IMR-90 (cell line): ENCODE measurements at regions not wholly inside any gene's neighbourhood (a gene's known extent, or its start where the extent isn't known, plus 50 kb on each side); places are given as distances from the start of the nearest gene placed in this dataset.

Source experiments
- ATAC-seq: fragments of 200-7000 bp; cut with Tn5 transposase; 2 replicates; pipeline ENCODE4 v1.9.1; 2020; ENCODE audit warnings: low read depth, mild to moderate bottlenecking, moderate library complexity
- BruUV-seq: library from RNA; stranded (reverse); fragments of 400-500 nt; replicated peaks from 2 replicates; lab custom pipeline; 2021; lab: Mats Ljungman, UMichigan
- CTCF ChIA-PET: fragments of 300-600 bp; formaldehyde crosslinking; extraction: SDS; loops from one replicate; lab custom pipeline; 2021; ENCODE audit warnings: antibody characterized with exemption; lab: Yijun Ruan, JAX
- POLR2A ChIA-PET: fragments of 300-600 bp; sonication (Branson Sonifier 250); formaldehyde crosslinking; loops from one replicate; lab custom pipeline; 2022; ENCODE audit warnings: antibody characterized with exemption; ENCODE audit not compliant: unreplicated experiment; lab: Charles Lee
- DNase-seq: peaks from one replicate; pipeline ENCODE4 v3.0.0; 2013
- H2AFZ ChIP-seq: replicated peaks from 2 replicates; pipeline ENCODE3; 2013; ENCODE audit warnings: low read length, mild to moderate bottlenecking; ENCODE audit not compliant: poor library complexity
- H2AK5ac ChIP-seq: 2 replicates; pipeline ENCODE4 v1.6.1; 2013; ENCODE audit warnings: low read depth, low read length, inconsistent platforms
- H2AK9ac ChIP-seq: replicated peaks from 2 replicates; pipeline ENCODE3; 2013; ENCODE audit warnings: mild to moderate bottlenecking, low read depth, low read length, moderate library complexity; ENCODE audit not compliant: poor library complexity
- H2BK120ac ChIP-seq: 2 replicates; pipeline ENCODE4 v1.6.1; 2013; ENCODE audit warnings: low read depth, low read length, inconsistent platforms
- H2BK15ac ChIP-seq: 3 replicates; pipeline ENCODE4 v1.6.1; 2013; ENCODE audit warnings: low read depth, low read length, inconsistent platforms
- H2BK20ac ChIP-seq: 2 replicates; pipeline ENCODE4 v1.6.1; 2013; ENCODE audit warnings: low read depth, mild to moderate bottlenecking, inconsistent platforms, low read length, moderate library complexity
- H2BK5ac ChIP-seq: 2 replicates; pipeline ENCODE4 v1.6.1; 2013; ENCODE audit warnings: mild to moderate bottlenecking, low read depth, low read length, inconsistent platforms; ENCODE audit not compliant: poor library complexity, severe bottlenecking
- H3K14ac ChIP-seq: replicated peaks from 2 replicates; pipeline ENCODE4 v1.6.1; 2013; ENCODE audit warnings: low read depth, low read length, inconsistent platforms
- H3K18ac ChIP-seq: 2 replicates; pipeline ENCODE4 v1.6.1; 2013; ENCODE audit warnings: low read depth, low read length, control low read depth
- H3K23ac ChIP-seq: 2 replicates; pipeline ENCODE4 v1.6.1; 2013; ENCODE audit warnings: low read depth, low read length, inconsistent platforms
- H3K27ac ChIP-seq: 2 replicates; pipeline ENCODE4 v1.5.1; 2013; ENCODE audit warnings: mild to moderate bottlenecking, control low read depth, low read length; ENCODE audit not compliant: insufficient read depth
- H3K27me3 ChIP-seq: 2 replicates; pipeline ENCODE4 v1.6.1; 2013; ENCODE audit warnings: low read length; ENCODE audit not compliant: control insufficient read depth, insufficient read depth
- H3K36me3 ChIP-seq: 2 replicates; pipeline ENCODE4 v1.6.1; 2013; ENCODE audit warnings: low read length, mixed read lengths; ENCODE audit not compliant: control insufficient read depth, insufficient read depth
- H3K4ac ChIP-seq: 2 replicates; pipeline ENCODE4 v1.6.1; 2013; ENCODE audit warnings: low read depth, low read length, inconsistent platforms
- H3K4me1 ChIP-seq: 2 replicates; pipeline ENCODE4 v1.6.1; 2013; ENCODE audit warnings: low read length, mixed read lengths; ENCODE audit not compliant: control insufficient read depth, insufficient read depth
- H3K4me2 ChIP-seq: 2 replicates; pipeline ENCODE4 v1.6.1; 2013; ENCODE audit warnings: low read depth, mild to moderate bottlenecking, control low read depth, low read length, moderate library complexity
- H3K4me3 ChIP-seq: 2 replicates; pipeline ENCODE4 v1.5.1; 2013; ENCODE audit warnings: low read depth, mild to moderate bottlenecking, control low read depth, low read length, moderate library complexity; ENCODE audit not compliant: insufficient read depth
- H3K56ac ChIP-seq: 2 replicates; pipeline ENCODE4 v1.6.1; 2013; ENCODE audit warnings: low read length, inconsistent platforms; ENCODE audit not compliant: insufficient read depth; ENCODE audit errors: extremely low read depth
- H3K79me1 ChIP-seq, 2 experiments: 2 replicates each; pipeline ENCODE4 v1.6.1; 2013; ENCODE audit warnings: low read length in 2 of 2, inconsistent platforms in 1 of 2, low read depth in 1 of 2
- H3K9ac ChIP-seq: 2 replicates; pipeline ENCODE4 v1.6.1; 2013; ENCODE audit warnings: low read depth, low read length, control low read depth
- H3K9me1 ChIP-seq: 2 replicates; pipeline ENCODE4 v1.6.1; 2013; ENCODE audit warnings: low read length, inconsistent platforms; ENCODE audit not compliant: insufficient read depth
- H3K9me3 ChIP-seq: 2 replicates; pipeline ENCODE4 v1.6.1; 2013; ENCODE audit warnings: low read length; ENCODE audit not compliant: control insufficient read depth, insufficient read depth
- H4K20me1 ChIP-seq: 2 replicates; pipeline ENCODE4 v1.6.1; 2013; ENCODE audit warnings: low read length, inconsistent platforms; ENCODE audit not compliant: insufficient read depth
- H4K5ac ChIP-seq: 2 replicates; pipeline ENCODE4 v1.6.1; 2013; ENCODE audit warnings: mild to moderate bottlenecking, low read depth, low read length, control low read depth
- H4K8ac ChIP-seq, 2 experiments: 2 replicates each; pipeline ENCODE4 v1.6.1; 2013; ENCODE audit warnings: low read depth in 2 of 2, low read length in 2 of 2, control low read depth in 1 of 2, inconsistent platforms in 1 of 2
- H4K91ac ChIP-seq: 2 replicates; pipeline ENCODE4 v1.6.1; 2013; ENCODE audit warnings: low read depth, low read length, inconsistent platforms; ENCODE audit not compliant: insufficient read depth
- ELK1 ChIP-seq: fragments of 150-350 bp; IDR thresholded peaks from 2 replicates; pipeline ENCODE4 v1.6.1; 2016; ENCODE audit warnings: low read depth, mild to moderate bottlenecking, low read length, moderate library complexity, borderline replicate concordance
- MAFK ChIP-seq: IDR thresholded peaks from 2 replicates; pipeline ENCODE4 v1.6.1; 2012; ENCODE audit warnings: low read depth, low read length, improper control_type of control experiment
- MAZ ChIP-seq: IDR thresholded peaks from 2 replicates; pipeline ENCODE4 v1.6.1; 2012; ENCODE audit warnings: low read depth, mild to moderate bottlenecking, low read length, improper control_type of control experiment, moderate library complexity, borderline replicate concordance
- POLR2A ChIP-seq: IDR thresholded peaks from 2 replicates; pipeline ENCODE4 v1.6.1; 2012; ENCODE audit warnings: mild to moderate bottlenecking, low read depth, low read length
- RAD21 ChIP-seq: IDR thresholded peaks from 2 replicates; pipeline ENCODE4 v1.6.1; 2012; ENCODE audit warnings: low read length, improper control_type of control experiment
- SMC3 ChIP-seq: fragments of 150-350 bp; IDR thresholded peaks from 2 replicates; pipeline ENCODE4 v1.6.1; 2016; ENCODE audit warnings: low read depth, mild to moderate bottlenecking, antibody characterized with exemption, low read length, moderate library complexity
- WGBS, 2 experiments: methylation state at CpG; one replicate each; pipeline versions ENCODE4 v1.1.5 to v1.1.7; 2013; ENCODE audit warnings: missing lambda C conversion rate in 2 of 2; ENCODE audit not compliant: insufficient read length in 1 of 2; ENCODE audit errors: extremely low coverage in 2 of 2; 5-methylcytosine and 5-hydroxymethylcytosine counted together
- dilution Hi-C: fragments of 300-500 bp; cut with HindIII; formaldehyde crosslinking; loops from one replicate; pipeline ENCODE4 v1.14.3; 2018; ENCODE audit warnings: low sequenced_read_pairs; ENCODE audit not compliant: unreplicated experiment
- in situ Hi-C: fragments of 300-500 bp; cut with MboI; formaldehyde crosslinking; loops from 3 replicates; pipeline ENCODE4 v1.14.3; 2019; ENCODE audit warnings: low sequenced_read_pairs, inconsistent platforms, mixed read lengths
- intact Hi-C: fragments of 100-400 bp; cut with micrococcal nuclease; formaldehyde crosslinking; loops from 2 replicates; pipeline ENCODE4 v1.10.0; 2022

DNA sequence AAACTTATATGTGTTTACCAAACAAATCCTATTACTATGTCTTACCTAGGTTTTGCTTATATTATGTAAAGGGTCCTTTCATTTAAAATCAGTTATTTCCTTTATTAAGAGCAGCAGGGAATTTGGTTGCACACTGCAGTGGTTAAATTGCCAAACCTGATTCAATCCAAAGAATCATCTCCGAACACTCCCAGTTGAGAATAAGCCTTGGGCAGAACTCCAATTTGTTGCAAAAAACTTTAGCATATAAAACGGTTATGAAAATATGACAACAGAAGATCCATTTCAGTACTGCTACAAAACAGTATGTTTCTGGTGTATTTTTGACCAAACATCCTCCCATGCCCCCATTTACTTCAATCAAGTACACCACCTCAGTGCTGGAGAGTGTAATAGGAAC, 587.0 kb upstream of the GRAMD2B start:
- WGBS, 2 experiments: no CpG with 5 or more reads among the region's 2 CpGs
- CTCF ChIA-PET: interaction anchor here (0.5 to 1.2 kb wide), 4 partner anchors 10 to 1201 kb away, joined by 3 to 5 read pairs (median 4); partner anchors contain the start of gene ZNF608

More for the DNA sequence above, 587.0 kb upstream of the GRAMD2B start:
- H3K9me3 ChIP-seq: no peaks in the 10 kb centered on the region
- no peak overlapping the region for H2BK5ac ChIP-seq
- BruUV-seq: no TSS peak
- no peak overlapping the region for H4K5ac ChIP-seq
- H2AFZ ChIP-seq: no peak overlapping the region
- H3K23ac ChIP-seq: no peak overlapping the region
- H3K9ac ChIP-seq: no peak overlapping the region
- intact Hi-C loops: loop anchor here (5.0 kb wide), 1 partner anchor 424 kb away; no protein-coding TSS in a partner anchor
- no peak overlapping the region for H2BK20ac ChIP-seq
- no peak overlapping the region for H2BK15ac ChIP-seq
- H3K9me1 ChIP-seq: no peaks in the 10 kb centered on the region
- no peaks in the 10 kb centered on the region for H4K20me1 ChIP-seq
- no peak overlapping the region for H4K91ac ChIP-seq
- ATAC-seq: no peak
- in situ Hi-C loops: no loop called here
- H3K14ac ChIP-seq: no peak overlapping the region
- no peak for DNase-seq
- H3K27ac ChIP-seq: no peak overlapping the region
- H3K36me3 ChIP-seq: no peaks in the 10 kb centered on the region
- no peak overlapping the region for H3K18ac ChIP-seq
- H3K27me3 ChIP-seq: no peaks in the 10 kb centered on the region; the same call in 1 of the 2 replicates
- H3K4me3 ChIP-seq: no peak overlapping the region
- no peak overlapping the region for H2BK120ac ChIP-seq
- H4K8ac ChIP-seq: no peak overlapping the region
- no peak overlapping the region for H2AK9ac ChIP-seq
- H3K4me1 ChIP-seq: no peaks in the 10 kb centered on the region
- POLR2A ChIA-PET: no interaction called here
- H3K4me2 ChIP-seq: no peak overlapping the region
- H3K56ac ChIP-seq: no peak overlapping the region
- H2AK5ac ChIP-seq: no peak overlapping the region
- TF ChIP-seq MAZ: no peak
- TF ChIP-seq RAD21: no peak
- TF ChIP-seq POLR2A: no peak
- TF ChIP-seq ELK1: no peak
- TF ChIP-seq MAFK: no peak
- no peak for TF ChIP-seq SMC3
- H3K79me1 ChIP-seq: no peaks in the 10 kb centered on the region
- no peak overlapping the region for H3K4ac ChIP-seq
- dilution Hi-C loops: no loop called here
